ENCODE measurements at regions not wholly inside any gene's neighbourhood (a gene's known extent, or its start where the extent isn't known, plus 50 kb on each side); places are given as distances from the start of the nearest gene placed in this dataset.

DNA sequence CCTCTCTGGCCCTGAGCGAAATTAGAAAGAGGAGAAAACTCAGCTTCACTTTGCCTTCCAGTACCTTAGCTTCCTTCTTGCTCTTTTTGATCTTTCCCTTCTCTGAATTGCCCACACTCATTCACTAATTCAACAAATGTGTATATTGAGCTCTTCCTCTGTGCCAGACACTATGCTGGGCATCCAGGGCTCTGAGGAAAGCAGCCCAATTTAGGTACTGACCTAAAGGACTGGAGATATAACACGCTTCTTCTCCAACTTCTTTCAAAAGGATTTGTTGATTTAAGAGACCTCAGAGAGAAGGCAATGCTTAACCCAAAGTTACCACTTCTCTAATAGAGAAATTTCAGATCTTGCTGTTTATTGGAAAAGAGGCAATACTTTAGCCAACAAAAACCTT, 103.6 kb downstream of the TMPRSS5 start:
- no peaks in the 10 kb centered on the region for H3K9me2 ChIP-seq (replicated peaks; ENCODE audit: low read depth, low read length)
- H3K9me3 ChIP-seq (ENCODE audit: insufficient read depth, low read depth, low read length), result peaks cover 8% of the 10 kb centered on the region; the same call in 1 of the 2 replicates
- no peaks in the 10 kb centered on the region for H3K36me3 ChIP-seq (ENCODE audit: insufficient read depth, low read length)
- H3K79me2 ChIP-seq (ENCODE audit: insufficient read depth, low read length), result no peaks in the 10 kb centered on the region
- TF ChIP-seq EZH2phosphoT487 (IDR thresholded peaks at IDR 0.05; ENCODE audit: borderline replicate concordance), result no peak
- TF ChIP-seq, protein P1, sequence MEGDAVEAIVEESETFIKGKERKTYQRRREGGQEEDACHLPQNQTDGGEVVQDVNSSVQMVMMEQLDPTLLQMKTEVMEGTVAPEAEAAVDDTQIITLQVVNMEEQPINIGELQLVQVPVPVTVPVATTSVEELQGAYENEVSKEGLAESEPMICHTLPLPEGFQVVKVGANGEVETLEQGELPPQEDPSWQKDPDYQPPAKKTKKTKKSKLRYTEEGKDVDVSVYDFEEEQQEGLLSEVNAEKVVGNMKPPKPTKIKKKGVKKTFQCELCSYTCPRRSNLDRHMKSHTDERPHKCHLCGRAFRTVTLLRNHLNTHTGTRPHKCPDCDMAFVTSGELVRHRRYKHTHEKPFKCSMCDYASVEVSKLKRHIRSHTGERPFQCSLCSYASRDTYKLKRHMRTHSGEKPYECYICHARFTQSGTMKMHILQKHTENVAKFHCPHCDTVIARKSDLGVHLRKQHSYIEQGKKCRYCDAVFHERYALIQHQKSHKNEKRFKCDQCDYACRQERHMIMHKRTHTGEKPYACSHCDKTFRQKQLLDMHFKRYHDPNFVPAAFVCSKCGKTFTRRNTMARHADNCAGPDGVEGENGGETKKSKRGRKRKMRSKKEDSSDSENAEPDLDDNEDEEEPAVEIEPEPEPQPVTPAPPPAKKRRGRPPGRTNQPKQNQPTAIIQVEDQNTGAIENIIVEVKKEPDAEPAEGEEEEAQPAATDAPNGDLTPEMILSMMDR (conservative IDR thresholded peaks at IDR 0.05; ENCODE audit: low read length), result no peak
- no peak overlapping the region for H3K4me2 ChIP-seq (ENCODE audit: low read depth, low read length, poor library complexity, severe bottlenecking)
- no peaks in the 10 kb centered on the region for H3K4me1 ChIP-seq (ENCODE audit: insufficient read depth, low read length, poor library complexity, severe bottlenecking)
- no peaks in the 10 kb centered on the region for H3F3A ChIP-seq (ENCODE audit: low read depth)
- no peaks in the 10 kb centered on the region for H3K27me3 ChIP-seq (ENCODE audit: insufficient read depth, low read length, poor library complexity, severe bottlenecking)
- H3K4me3 ChIP-seq (ENCODE audit: low read length, poor library complexity, severe bottlenecking), result no peak overlapping the region
- no peaks in the 10 kb centered on the region for H4K20me1 ChIP-seq (ENCODE audit: insufficient read depth, low read length, poor library complexity, severe bottlenecking)
- H3K9ac ChIP-seq (ENCODE audit: low read depth, low read length, poor library complexity, severe bottlenecking), result no peak overlapping the region
- H2AFZ ChIP-seq (ENCODE audit: low read length), result no peak overlapping the region

- no peak overlapping the region for H2AFZ ChIP-seq (ENCODE audit: low read length)
- TF ChIP-seq, protein P1 (conservative IDR thresholded peaks at IDR 0.05; ENCODE audit: low read length), result no peak
- TF ChIP-seq EZH2phosphoT487 (IDR thresholded peaks at IDR 0.05; ENCODE audit: borderline replicate concordance), result no peak
- no peak overlapping the region for H3K9ac ChIP-seq (ENCODE audit: low read depth, low read length, poor library complexity, severe bottlenecking)
- no peak overlapping the region for H3K4me3 ChIP-seq (ENCODE audit: low read length, poor library complexity, severe bottlenecking)
- H3K79me2 ChIP-seq (ENCODE audit: insufficient read depth, low read length), result no peaks in the 10 kb centered on the region
- no peaks in the 10 kb centered on the region for H4K20me1 ChIP-seq (ENCODE audit: insufficient read depth, low read length, poor library complexity, severe bottlenecking)
- no peaks in the 10 kb centered on the region for H3K9me2 ChIP-seq (replicated peaks; ENCODE audit: low read depth, low read length)
- H3K4me2 ChIP-seq (ENCODE audit: low read depth, low read length, poor library complexity, severe bottlenecking), result no peak overlapping the region
- H3K4me1 ChIP-seq (ENCODE audit: insufficient read depth, low read length, poor library complexity, severe bottlenecking), result no peaks in the 10 kb centered on the region
- no peaks in the 10 kb centered on the region for H3K27me3 ChIP-seq (ENCODE audit: insufficient read depth, low read length, poor library complexity, severe bottlenecking)
- H3K36me3 ChIP-seq (ENCODE audit: insufficient read depth, low read length), result no peaks in the 10 kb centered on the region
- no peaks in the 10 kb centered on the region for H3K9me3 ChIP-seq (ENCODE audit: insufficient read depth, low read depth, low read length)
- no peaks in the 10 kb centered on the region for H3F3A ChIP-seq (ENCODE audit: low read depth)
Measured at GRCh38 chr11:113596658-113597057, 109.5 kb downstream of the TMPRSS5 start.

GRCh38 chr11:113595810-113596594, 110.1 kb downstream of the TMPRSS5 start:
- no peak for TF ChIP-seq EZH2phosphoT487 (IDR thresholded peaks at IDR 0.05; ENCODE audit: borderline replicate concordance)
- TF ChIP-seq, protein P1 (conservative IDR thresholded peaks at IDR 0.05; ENCODE audit: low read length), result no peak
- Histone ChIP-seq H3K4me2 (ENCODE audit: low read depth, low read length, poor library complexity, severe bottlenecking) (no peak overlapping the region), H3K79me2 (ENCODE audit: insufficient read depth, low read length) (no peaks in the 10 kb centered on the region), H3K9me3 (ENCODE audit: insufficient read depth, low read depth, low read length) (no peaks in the 10 kb centered on the region), H3K9ac (ENCODE audit: low read depth, low read length, poor library complexity, severe bottlenecking) (no peak overlapping the region), H3F3A (ENCODE audit: low read depth) (no peaks in the 10 kb centered on the region), H4K20me1 (ENCODE audit: insufficient read depth, low read length, poor library complexity, severe bottlenecking) (no peaks in the 10 kb centered on the region), H3K27me3 (ENCODE audit: insufficient read depth, low read length, poor library complexity, severe bottlenecking) (no peaks in the 10 kb centered on the region), H3K4me3 (ENCODE audit: low read length, poor library complexity, severe bottlenecking) (no peak overlapping the region), H3K9me2 (replicated peaks; ENCODE audit: low read depth, low read length) (no peaks in the 10 kb centered on the region), H3K36me3 (ENCODE audit: insufficient read depth, low read length) (no peaks in the 10 kb centered on the region), H2AFZ (ENCODE audit: low read length) (no peak overlapping the region), H3K4me1 (ENCODE audit: insufficient read depth, low read length, poor library complexity, severe bottlenecking) (no peaks in the 10 kb centered on the region)

All from Loucy (cell line).